LNCAP (cell line): ENCODE measurements at regions not wholly inside any gene's neighbourhood (a gene's known extent, or its start where the extent isn't known, plus 50 kb on each side); places are given as distances from the start of the nearest gene placed in this dataset.

Experiments
- TF ChIP-seq, protein P1 (sequence below): fragments of 450-650 bp; IDR thresholded peaks from 2 replicates; pipeline ENCODE4 v1.5.1; 2017; ENCODE audit warnings: mild to moderate bottlenecking

DNA sequence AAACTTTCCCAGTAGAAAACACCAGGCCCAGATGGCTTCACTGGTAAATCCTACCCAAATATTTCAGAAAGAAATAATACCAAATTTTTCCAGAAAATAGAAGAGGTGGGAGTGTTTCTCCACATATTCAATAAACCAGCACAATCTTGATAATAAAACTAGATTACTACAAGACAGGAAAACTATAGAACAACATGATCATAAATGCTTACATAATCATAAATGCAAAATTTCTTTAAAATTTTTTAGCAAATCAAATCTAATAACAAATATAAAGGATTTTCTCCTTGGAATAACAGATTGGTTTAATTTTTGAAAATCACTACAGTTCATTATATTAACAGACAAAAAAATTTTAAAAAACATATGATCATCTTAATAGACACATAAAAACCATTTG, 294.5 kb downstream of the BCL11B start:
- TF ChIP-seq, protein P1, sequence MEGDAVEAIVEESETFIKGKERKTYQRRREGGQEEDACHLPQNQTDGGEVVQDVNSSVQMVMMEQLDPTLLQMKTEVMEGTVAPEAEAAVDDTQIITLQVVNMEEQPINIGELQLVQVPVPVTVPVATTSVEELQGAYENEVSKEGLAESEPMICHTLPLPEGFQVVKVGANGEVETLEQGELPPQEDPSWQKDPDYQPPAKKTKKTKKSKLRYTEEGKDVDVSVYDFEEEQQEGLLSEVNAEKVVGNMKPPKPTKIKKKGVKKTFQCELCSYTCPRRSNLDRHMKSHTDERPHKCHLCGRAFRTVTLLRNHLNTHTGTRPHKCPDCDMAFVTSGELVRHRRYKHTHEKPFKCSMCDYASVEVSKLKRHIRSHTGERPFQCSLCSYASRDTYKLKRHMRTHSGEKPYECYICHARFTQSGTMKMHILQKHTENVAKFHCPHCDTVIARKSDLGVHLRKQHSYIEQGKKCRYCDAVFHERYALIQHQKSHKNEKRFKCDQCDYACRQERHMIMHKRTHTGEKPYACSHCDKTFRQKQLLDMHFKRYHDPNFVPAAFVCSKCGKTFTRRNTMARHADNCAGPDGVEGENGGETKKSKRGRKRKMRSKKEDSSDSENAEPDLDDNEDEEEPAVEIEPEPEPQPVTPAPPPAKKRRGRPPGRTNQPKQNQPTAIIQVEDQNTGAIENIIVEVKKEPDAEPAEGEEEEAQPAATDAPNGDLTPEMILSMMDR, result no peak

DNA sequence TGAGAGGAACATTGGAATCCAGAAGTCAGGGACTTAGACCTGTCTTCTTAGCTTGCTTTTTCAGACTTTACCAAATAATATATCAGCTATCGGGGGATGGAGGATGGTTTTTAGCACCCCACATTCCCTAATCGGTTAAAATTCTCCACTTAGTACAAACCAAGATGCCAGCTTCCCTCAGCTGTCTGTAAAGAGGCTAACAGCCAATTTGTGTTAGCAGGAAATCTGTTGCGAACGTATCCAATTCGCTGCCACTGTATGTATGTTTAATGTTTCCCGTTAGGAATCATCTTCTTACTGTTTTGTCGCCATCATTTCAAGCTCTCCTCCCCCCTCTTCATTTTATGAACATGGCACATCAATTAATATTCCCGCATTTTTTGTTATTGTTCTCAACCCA, 289.0 kb downstream of the BCL11B start:
- TF ChIP-seq, protein P1, result no peak

DNA sequence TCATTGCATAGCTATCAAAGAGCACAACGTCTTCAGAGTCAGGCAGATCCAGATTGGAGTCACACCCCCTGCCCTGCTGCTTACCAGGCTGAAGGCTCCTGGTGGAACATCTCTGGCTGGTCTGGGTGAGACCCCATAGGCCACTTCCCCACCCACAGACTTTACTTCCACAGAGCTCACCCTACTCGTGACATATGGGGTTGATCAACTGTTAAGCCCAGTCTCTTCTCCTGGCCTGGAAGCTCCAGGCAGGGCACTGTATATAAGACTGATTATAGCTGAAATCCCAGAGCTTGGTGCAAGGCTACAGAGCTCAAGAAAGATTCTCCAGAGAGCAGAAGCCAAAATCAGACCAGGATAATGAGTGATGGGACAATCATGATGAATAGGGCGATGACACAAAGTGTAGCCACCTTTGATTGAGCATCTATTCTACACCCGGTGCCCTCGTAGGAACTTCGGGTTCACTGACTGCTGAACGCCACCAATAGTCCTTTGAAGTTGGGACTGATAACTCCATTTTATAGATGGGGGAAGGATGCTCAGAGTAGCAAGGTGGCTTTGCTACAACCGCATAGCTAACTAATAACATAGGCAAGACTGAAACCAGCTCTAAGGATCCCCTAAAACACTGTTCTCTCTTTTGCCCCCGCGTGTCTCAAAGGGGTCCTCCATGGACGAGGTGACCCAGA, 287.8 kb downstream of the BCL11B start:
- TF ChIP-seq, protein P1, result no peak

DNA sequence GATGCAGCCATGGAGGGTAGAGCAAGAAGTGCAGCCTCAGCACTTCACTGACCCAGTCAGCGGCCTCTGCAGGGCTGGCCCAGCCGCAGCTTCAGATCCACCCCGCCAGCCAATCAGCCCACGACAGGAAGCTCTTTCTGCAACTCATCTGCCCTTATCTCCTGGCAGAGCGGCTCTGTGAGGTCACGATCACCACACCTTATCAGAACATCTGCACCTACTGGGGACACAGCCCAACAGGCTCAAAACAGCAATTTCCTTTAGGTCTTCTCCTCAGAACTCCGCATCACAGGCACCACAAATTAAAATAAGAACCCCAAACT, 287.3 kb downstream of the BCL11B start:
- TF ChIP-seq, protein P1, result no peak

DNA sequence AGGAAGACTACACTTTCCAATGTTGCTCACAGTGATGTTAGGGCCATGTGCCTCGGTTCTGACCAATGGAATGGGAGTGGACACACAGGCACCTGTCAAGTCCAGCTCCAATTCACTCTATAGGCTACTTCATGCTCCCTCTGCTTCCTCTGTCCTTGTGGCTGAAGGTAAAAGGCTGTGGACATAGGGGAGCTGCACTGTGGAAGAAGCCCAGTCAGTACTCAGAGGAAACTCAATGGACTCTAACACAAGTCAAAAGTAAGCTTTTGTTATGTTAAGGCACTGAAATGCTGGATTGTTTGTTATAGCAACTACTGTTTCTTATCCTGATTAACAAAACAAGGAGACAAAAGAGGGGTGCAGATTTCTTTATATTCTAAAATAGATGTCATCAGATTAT, 278.2 kb downstream of the BCL11B start:
- TF ChIP-seq, protein P1, result no peak

DNA sequence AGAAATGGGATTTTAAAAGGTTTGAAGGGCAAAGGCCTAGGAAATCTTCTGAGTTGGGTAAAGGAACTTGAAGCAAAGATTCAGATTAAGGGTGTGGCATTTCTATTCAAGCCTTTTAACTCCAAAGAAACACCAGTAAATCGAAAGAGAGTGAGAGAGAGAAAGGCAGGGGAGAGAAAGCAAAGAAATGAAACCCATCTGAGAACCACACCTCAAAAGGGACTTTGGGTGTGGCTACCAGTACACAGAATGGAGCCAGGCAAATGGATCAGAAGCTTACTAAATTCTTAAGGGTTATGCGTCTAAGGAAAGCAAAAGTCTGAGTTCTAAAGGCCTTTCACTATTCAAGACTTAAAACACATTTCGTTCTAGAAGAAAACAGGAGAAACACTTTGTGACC, 277.4 kb downstream of the BCL11B start:
- TF ChIP-seq, protein P1, result no peak

DNA sequence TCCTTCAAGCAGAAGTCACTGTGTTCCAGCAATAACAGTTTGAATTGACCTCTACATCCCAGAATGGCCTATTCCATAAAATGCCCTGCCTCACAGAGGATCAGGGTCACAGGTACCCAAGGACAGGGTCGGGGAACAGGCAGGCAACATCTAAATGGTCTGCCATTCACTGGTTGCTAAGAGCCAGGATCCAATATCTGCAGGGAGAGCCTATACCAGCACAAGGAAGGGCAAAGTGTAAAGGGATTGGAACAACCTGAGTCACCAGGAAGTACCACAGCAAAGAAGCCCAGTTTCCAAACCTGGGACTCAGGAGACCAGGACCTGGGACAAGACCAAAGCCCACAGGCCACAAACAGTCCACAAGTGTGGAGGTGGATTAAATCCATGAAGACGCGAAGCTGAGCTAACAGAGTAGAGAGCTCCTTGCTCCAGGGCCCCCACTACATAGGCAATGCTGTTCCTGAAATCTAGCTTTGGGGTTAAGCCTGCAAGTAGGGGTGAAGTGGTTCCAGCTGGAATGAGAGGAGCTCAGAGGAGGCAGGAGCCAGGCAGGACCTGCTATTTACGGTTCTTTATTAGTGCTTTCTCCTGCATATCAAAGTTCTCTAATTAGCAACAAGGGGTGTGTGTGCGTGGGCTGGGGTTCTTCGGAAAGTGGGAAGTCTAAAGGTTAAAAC, 274.3 kb downstream of the BCL11B start:
- TF ChIP-seq, protein P1, result no peak
